ENCODE measurements at regions not wholly inside any gene's neighbourhood (a gene's known extent, or its start where the extent isn't known, plus 50 kb on each side); places are given as distances from the start of the nearest gene placed in this dataset.
"Not testable (repeated sequence)": the region's sequence is repeated elsewhere in the genome, so short reads cannot be mapped to it uniquely, and the experiment has no call there.

DNA sequence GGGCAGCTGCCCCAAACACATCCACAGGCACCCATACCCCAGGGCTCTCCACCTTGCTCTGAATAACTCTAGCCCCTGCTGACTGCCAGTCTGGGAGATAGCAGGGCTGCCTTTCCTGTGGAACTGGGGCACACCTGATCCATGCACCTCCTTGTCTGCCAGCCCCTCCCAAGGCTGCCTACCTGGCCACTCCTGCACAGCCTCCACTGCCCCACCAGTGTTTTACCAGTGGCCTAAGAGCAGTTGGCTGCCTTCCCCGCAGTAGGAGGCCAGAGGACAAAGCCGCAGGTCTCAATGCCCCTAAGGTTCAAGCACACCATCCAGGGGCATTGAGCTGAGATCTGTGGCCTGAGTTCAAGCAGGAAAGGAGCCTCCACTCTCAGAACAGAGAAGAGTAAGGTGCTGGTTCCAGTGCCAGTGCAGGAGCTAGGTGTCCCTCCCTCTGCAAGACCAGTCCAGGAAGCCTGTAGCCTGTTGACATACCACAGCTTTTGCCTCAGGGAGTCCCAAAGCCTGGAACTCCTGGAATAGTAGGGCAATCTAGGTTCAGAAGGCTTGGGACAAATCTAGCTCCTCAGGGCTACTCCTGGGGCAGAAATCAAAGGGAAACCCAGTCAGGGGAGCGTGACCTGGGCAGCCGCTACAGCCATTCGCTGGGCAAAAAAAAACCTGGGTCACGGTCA, 514.5 kb upstream of the PTGER4 start:
- Mint-ChIP-seq H3K4me3 (no peak overlapping the region), H3K27me3 (no peaks in the 10 kb centered on the region), H3K4me1 (ENCODE audit: low read depth) (no peaks in the 10 kb centered on the region), H3K36me3 (ENCODE audit: low read depth) (no peaks in the 10 kb centered on the region), H3K9me3 (peaks cover 8% of the 10 kb centered on the region), H3K27ac (no peak overlapping the region)
- intact Hi-C loops (cut with micrococcal nuclease): no loop called here

DNA sequence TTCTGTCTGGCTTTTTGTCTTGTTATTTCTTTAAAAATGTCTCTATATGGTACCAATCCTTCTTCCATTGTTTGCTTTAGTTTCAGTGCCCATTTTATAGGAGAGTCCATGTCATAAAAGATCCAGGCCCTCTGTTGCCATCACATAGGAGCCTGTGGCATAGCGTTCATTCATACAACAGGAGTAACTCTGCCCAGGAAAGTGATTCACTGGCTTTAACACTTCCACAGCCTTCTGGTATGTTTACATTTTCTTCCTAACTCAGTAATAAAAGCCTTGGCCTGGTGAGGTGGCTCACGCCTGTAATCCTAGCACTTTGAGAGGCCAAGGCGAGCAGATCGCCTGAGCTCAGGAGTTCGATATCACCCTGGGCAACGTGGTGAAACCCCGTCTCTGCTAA, 519.3 kb upstream of the PTGER4 start:
- Mint-ChIP-seq H3K36me3 (ENCODE audit: low read depth) (no peaks in the 10 kb centered on the region), H3K27me3 (no peaks in the 10 kb centered on the region), H3K27ac (no peak overlapping the region), H3K4me1 (ENCODE audit: low read depth) (no peaks in the 10 kb centered on the region), H3K9me3 (peaks cover 9% of the 10 kb centered on the region), H3K4me3 (no peak overlapping the region)
- intact Hi-C loops (cut with micrococcal nuclease): no loop called here

DNA sequence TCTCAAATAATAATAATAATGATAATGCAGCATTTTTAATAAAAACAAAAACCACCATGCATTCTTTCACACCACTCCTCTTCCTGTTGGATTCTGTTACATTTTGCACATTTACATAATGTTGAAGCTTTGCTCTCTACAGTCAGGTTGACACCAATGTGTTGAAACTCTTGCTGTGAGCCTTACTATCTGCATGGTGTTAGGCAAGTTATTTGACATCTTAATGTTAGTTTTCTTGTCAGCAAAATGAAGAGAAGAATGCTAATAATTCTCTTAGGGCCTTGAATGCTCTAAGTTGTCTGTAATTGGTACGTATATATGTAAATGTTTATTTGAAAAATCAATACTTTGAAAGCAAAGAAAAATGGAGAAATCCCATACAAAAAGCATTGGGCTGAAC, 525.5 kb upstream of the PTGER4 start:
- Mint-ChIP-seq H3K27ac (no peak overlapping the region), H3K27me3 (no peaks in the 10 kb centered on the region), H3K36me3 (ENCODE audit: low read depth) (no peaks in the 10 kb centered on the region), H3K9me3 (no peaks in the 10 kb centered on the region), H3K4me1 (ENCODE audit: low read depth) (no peaks in the 10 kb centered on the region), H3K4me3 (no peak overlapping the region)
- intact Hi-C loops (cut with micrococcal nuclease): no loop called here

DNA sequence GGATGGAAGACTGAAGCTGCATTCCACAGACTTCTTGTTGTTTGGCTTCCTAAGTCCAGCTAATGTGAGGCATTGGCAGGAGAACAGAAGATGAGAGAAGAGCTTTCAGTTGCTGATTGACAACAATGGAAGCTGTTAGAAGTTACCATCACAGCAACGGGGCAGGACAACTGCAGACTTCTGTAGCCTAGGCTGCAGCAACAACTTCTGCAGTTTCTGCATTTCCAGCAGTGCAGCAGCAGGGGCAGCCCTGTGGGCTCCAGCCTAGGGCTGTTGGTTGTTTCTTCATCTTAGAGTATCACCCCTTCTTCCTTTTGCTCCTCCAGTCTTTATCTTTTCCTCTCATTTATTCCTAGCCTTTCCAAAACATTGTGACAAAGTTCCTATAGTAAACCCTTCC, 528.8 kb upstream of the PTGER4 start:
- H3K9me3 Mint-ChIP-seq: no peaks in the 10 kb centered on the region
- intact Hi-C loops (cut with micrococcal nuclease): no loop called here
- no peaks in the 10 kb centered on the region for H3K36me3 Mint-ChIP-seq (ENCODE audit: low read depth)
- no peaks in the 10 kb centered on the region for H3K27me3 Mint-ChIP-seq
- no peaks in the 10 kb centered on the region for H3K4me1 Mint-ChIP-seq (ENCODE audit: low read depth)
- H3K27ac Mint-ChIP-seq: no peak overlapping the region
- H3K4me3 Mint-ChIP-seq: no peak overlapping the region

- Mint-ChIP-seq H3K27me3 (no peaks in the 10 kb centered on the region), H3K27ac (no peak overlapping the region), H3K4me3 (no peak overlapping the region), H3K9me3 (peaks cover 9% of the 10 kb centered on the region), H3K4me1 (ENCODE audit: low read depth) (no peaks in the 10 kb centered on the region), H3K36me3 (ENCODE audit: low read depth) (no peaks in the 10 kb centered on the region)
- intact Hi-C loops (cut with micrococcal nuclease): no loop called here
Measured at GRCh38 chr5:40141896-40142295, 537.8 kb upstream of the PTGER4 start.

GRCh38 chr5:40141418-40141817, 538.3 kb upstream of the PTGER4 start:
- Mint-ChIP-seq H3K4me3 (no peak overlapping the region), H3K36me3 (ENCODE audit: low read depth) (no peaks in the 10 kb centered on the region), H3K27me3 (no peaks in the 10 kb centered on the region), H3K27ac (no peak overlapping the region), H3K4me1 (ENCODE audit: low read depth) (no peaks in the 10 kb centered on the region), H3K9me3 (peaks cover 9% of the 10 kb centered on the region)
- intact Hi-C loops (cut with micrococcal nuclease): no loop called here

DNA sequence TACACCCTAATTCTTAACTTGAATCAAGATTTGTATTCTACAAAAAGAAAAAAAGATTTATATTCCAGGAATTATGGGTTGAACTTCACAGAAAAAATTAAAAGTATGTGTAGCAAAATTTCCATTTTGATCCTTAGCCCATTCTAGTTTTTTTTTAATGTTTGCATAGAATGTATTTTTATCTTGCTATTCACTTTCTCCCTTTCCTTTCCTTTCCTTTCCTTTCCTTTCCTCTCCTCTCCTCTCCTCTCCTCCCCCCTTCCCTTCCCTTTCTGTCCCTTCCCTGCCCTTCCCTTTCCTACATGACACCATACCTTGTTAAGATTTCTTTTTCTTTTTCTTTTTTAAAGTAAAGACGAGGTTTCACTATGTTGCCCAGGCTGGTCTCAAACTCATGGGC, 542.5 kb upstream of the PTGER4 start:
- Mint-ChIP-seq H3K4me1 (ENCODE audit: low read depth) (no peaks in the 10 kb centered on the region), H3K9me3 (no peaks in the 10 kb centered on the region), H3K4me3 (no peak overlapping the region), H3K27me3 (no peaks in the 10 kb centered on the region), H3K36me3 (ENCODE audit: low read depth) (no peaks in the 10 kb centered on the region), H3K27ac (no peak overlapping the region)
- intact Hi-C loops (cut with micrococcal nuclease): no loop called here

GRCh38 chr5:40134883-40135520, 544.7 kb upstream of the PTGER4 start:
- H3K27me3 Mint-ChIP-seq: no peaks in the 10 kb centered on the region
- no peaks in the 10 kb centered on the region for H3K4me1 Mint-ChIP-seq (ENCODE audit: low read depth)
- peaks cover under 1% of the 10 kb centered on the region for H3K9me3 Mint-ChIP-seq
- H3K36me3 Mint-ChIP-seq (ENCODE audit: low read depth): no peaks in the 10 kb centered on the region
- intact Hi-C loops (cut with micrococcal nuclease): no loop called here
- no peak overlapping the region for H3K4me3 Mint-ChIP-seq
- H3K27ac Mint-ChIP-seq: no peak overlapping the region

DNA sequence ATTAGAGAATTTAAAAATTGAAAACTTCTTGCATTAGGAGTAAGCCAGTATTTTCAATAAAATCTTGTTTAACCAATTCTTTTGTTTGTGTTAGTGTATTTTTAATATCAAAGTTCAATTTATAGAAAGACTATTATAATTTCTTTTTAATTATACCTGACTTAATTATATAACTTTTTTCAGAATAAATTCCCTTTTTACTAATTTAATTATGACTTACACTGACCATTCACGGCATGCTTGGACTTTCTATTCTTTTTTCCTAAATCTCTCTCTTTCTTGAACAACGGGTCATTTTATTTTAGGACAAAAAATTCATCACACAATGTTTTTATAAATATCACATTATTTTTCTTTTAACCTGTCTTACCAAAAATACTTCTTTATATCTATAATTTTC, 555.3 kb upstream of the PTGER4 start:
- Mint-ChIP-seq H3K4me1 (ENCODE audit: low read depth) (no peaks in the 10 kb centered on the region), H3K27me3 (no peaks in the 10 kb centered on the region), H3K36me3 (ENCODE audit: low read depth) (peaks cover 6% of the 10 kb centered on the region), H3K9me3 (peaks cover 47% of the 10 kb centered on the region), H3K27ac (no peak overlapping the region), H3K4me3 (no peak overlapping the region)
- intact Hi-C loops (cut with micrococcal nuclease): no loop called here

DNA sequence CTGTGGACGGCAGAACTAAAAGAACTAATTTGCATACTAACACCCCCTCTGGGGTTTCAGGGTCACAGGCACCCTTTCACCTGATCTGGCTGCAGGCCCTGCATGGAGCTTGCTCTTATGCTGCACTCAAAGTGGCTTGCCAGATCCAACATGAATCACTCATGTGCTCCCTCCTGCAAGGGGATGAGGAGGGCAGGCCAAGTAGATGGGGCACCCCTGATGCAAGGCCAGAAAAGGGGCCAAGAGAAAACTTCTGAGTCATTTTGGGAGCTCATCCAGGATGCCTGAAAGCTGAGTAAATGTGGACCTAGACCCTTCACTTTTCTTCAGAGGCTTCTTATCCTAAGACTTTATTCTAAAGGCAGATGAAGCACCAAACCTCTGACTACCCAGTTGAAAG, 558.5 kb upstream of the PTGER4 start:
- no peaks in the 10 kb centered on the region for H3K27me3 Mint-ChIP-seq
- H3K4me3 Mint-ChIP-seq: no peak overlapping the region
- peaks cover 6% of the 10 kb centered on the region for H3K36me3 Mint-ChIP-seq (ENCODE audit: low read depth)
- H3K9me3 Mint-ChIP-seq: peaks cover 33% of the 10 kb centered on the region
- no peak overlapping the region for H3K27ac Mint-ChIP-seq
- H3K4me1 Mint-ChIP-seq (ENCODE audit: low read depth): no peaks in the 10 kb centered on the region
- intact Hi-C loops (cut with micrococcal nuclease): no loop called here

DNA sequence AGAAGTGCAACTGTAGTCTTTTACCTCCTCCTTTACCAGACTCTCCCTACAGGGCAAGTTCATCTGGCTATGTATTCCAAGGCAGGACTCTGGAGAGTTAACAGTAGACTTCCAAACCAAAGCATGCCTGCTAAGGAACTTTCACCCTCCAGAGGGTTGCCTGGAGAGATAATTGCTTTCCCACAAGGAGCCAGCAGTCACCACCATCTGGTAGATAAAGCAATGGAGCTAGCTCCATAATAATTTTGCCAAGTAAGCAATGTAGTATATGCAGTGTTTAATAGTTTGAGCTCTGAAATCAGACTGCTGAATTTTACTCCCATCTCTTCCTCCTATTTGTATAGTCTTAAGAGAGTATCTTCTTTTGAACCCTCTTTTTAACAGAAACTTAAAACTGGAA, 566.8 kb upstream of the PTGER4 start:
- intact Hi-C loops (cut with micrococcal nuclease): no loop called here
- no peaks in the 10 kb centered on the region for H3K36me3 Mint-ChIP-seq (ENCODE audit: low read depth)

DNA sequence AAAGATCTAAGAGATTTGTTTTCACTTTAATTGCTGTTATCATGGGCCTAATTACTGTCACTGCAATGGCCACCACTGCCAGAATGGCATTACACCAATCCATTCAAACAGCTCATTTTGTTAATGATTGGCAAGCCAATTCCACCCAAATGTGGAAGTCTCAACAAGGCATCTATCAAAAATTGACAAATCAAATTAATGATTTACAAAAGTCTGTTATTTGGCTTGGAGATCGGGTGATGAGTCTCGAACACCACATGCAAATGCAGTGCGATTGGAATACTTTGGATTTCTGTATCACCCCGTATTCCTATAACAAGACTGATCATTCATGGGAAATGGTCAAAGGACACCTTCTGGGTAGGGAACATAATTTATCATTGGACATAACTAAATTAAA, 568.7 kb upstream of the PTGER4 start:
- H3K27me3 Mint-ChIP-seq; H3K4me3 Mint-ChIP-seq; H3K4me1 Mint-ChIP-seq (ENCODE audit: low read depth); H3K27ac Mint-ChIP-seq; H3K36me3 Mint-ChIP-seq (ENCODE audit: low read depth); intact Hi-C loops (cut with micrococcal nuclease): not testable (repeated sequence)
- H3K9me3 Mint-ChIP-seq: peaks cover 20% of the 10 kb centered on the region

More for the DNA sequence above, 566.8 kb upstream of the PTGER4 start:
- Mint-ChIP-seq H3K27me3 (no peaks in the 10 kb centered on the region), H3K27ac (no peak overlapping the region), H3K4me3 (no peak overlapping the region), H3K4me1 (ENCODE audit: low read depth) (no peaks in the 10 kb centered on the region), H3K9me3 (peaks cover 20% of the 10 kb centered on the region)

- H3K36me3 Mint-ChIP-seq (ENCODE audit: low read depth); H3K4me1 Mint-ChIP-seq (ENCODE audit: low read depth); H3K27ac Mint-ChIP-seq; H3K27me3 Mint-ChIP-seq; intact Hi-C loops (cut with micrococcal nuclease); H3K4me3 Mint-ChIP-seq: not testable (repeated sequence)
- peaks cover 27% of the 10 kb centered on the region for H3K9me3 Mint-ChIP-seq
Measured at GRCh38 chr5:40108764-40109390, 570.8 kb upstream of the PTGER4 start.

GRCh38 chr5:40107786-40108185, 571.9 kb upstream of the PTGER4 start:
- intact Hi-C loops (cut with micrococcal nuclease); H3K36me3 Mint-ChIP-seq (ENCODE audit: low read depth); H3K4me3 Mint-ChIP-seq; H3K4me1 Mint-ChIP-seq (ENCODE audit: low read depth); H3K27ac Mint-ChIP-seq; H3K27me3 Mint-ChIP-seq: not testable (repeated sequence)
- peaks cover 30% of the 10 kb centered on the region for H3K9me3 Mint-ChIP-seq

GRCh38 chr5:40106847-40107246, 572.9 kb upstream of the PTGER4 start:
- Mint-ChIP-seq H3K4me3 (no peak overlapping the region), H3K4me1 (ENCODE audit: low read depth) (no peaks in the 10 kb centered on the region), H3K9me3 (peaks cover 31% of the 10 kb centered on the region), H3K27ac (no peak overlapping the region), H3K27me3 (no peaks in the 10 kb centered on the region), H3K36me3 (ENCODE audit: low read depth) (no peaks in the 10 kb centered on the region)
- intact Hi-C loops (cut with micrococcal nuclease): no loop called here
